Liver (tissue), 8 donors: ENCODE measurements at regions not wholly inside any gene's neighbourhood (a gene's known extent, or its start where the extent isn't known, plus 50 kb on each side); places are given as distances from the start of the nearest gene placed in this dataset.

ENCODE experiments used
- DNase-seq: peaks from one replicate; pipeline ENCODE4 v3.0.0-alpha.2; 2017; ENCODE audit warnings: low spot score
- H3K27ac ChIP-seq, 2 donors: one replicate each; pipeline ENCODE4 v1.7.0; 2013; ENCODE audit warnings: inconsistent platforms in 2 of 2, low read length in 2 of 2, control low read depth in 1 of 2, low read depth in 1 of 2, mild to moderate bottlenecking in 1 of 2
- H3K27me3 ChIP-seq, 4 donors: one replicate each; pipeline versions ENCODE4 v1.6.1 to v1.7.0; 2013; ENCODE audit warnings: low read length in 3 of 4, inconsistent platforms in 1 of 4, mild to moderate bottlenecking in 1 of 4, moderate library complexity in 1 of 4; ENCODE audit not compliant: control insufficient read depth in 4 of 4, insufficient read depth in 4 of 4
- H3K36me3 ChIP-seq, 4 donors: one replicate each; pipeline versions ENCODE4 v1.6.1 to v1.7.0; 2013; ENCODE audit warnings: low read length in 3 of 4, mild to moderate bottlenecking in 3 of 4, low read depth in 1 of 4, moderate library complexity in 1 of 4; ENCODE audit not compliant: control insufficient read depth in 4 of 4, insufficient read depth in 3 of 4
- H3K4me1 ChIP-seq, 4 donors: one replicate each; pipeline versions ENCODE4 v1.6.1 to v1.7.0; 2013; ENCODE audit warnings: low read length in 3 of 4, mild to moderate bottlenecking in 3 of 4, moderate library complexity in 1 of 4; ENCODE audit not compliant: control insufficient read depth in 4 of 4, insufficient read depth in 4 of 4
- H3K4me3 ChIP-seq, 3 donors: one replicate each; pipeline versions ENCODE4 v1.6.1 to v1.7.0; 2013; ENCODE audit warnings: low read length in 3 of 3, control low read depth in 1 of 3, low read depth in 1 of 3, mild to moderate bottlenecking in 1 of 3
- H3K9ac ChIP-seq, 2 donors: one replicate each; pipeline ENCODE4 v1.7.0; 2013; ENCODE audit warnings: low read length in 2 of 2, mild to moderate bottlenecking in 2 of 2, moderate library complexity in 2 of 2, control low read depth in 1 of 2, low read depth in 1 of 2
- H3K9me3 ChIP-seq, 4 donors: one replicate each; pipeline versions ENCODE4 v1.6.1 to v1.7.0; 2013; ENCODE audit warnings: low read length in 3 of 4; ENCODE audit not compliant: control insufficient read depth in 4 of 4
- ATF3 ChIP-seq: IDR thresholded peaks from 2 replicates; pipeline ENCODE4 v1.6.1; 2016; ENCODE audit warnings: antibody characterized with exemption
- CTCF ChIP-seq: fragments of 150-350 bp; IDR thresholded peaks from 2 replicates; pipeline ENCODE4 v1.5.1; 2017; ENCODE audit warnings: improper control_type of control experiment, low read depth, low read length; ENCODE audit not compliant: missing input control
- EGR1 ChIP-seq, 2 donors: IDR thresholded peaks; 2 replicates each; pipeline ENCODE4 v1.6.1; 2016 to 2018; ENCODE audit warnings: antibody characterized with exemption in 2 of 2, low read depth in 2 of 2
- FOXA1 ChIP-seq: IDR thresholded peaks from 2 replicates; pipeline ENCODE4 v1.6.1; 2016; ENCODE audit warnings: antibody characterized with exemption
- FOXA2 ChIP-seq: IDR thresholded peaks from 2 replicates; pipeline ENCODE4 v1.6.1; 2016; ENCODE audit warnings: antibody characterized with exemption
- GABPA ChIP-seq, 2 donors: IDR thresholded peaks in 1 of 2; conservative IDR thresholded peaks in 1 of 2; 2 replicates each; pipeline ENCODE4 v1.6.1; 2016; ENCODE audit warnings: antibody characterized with exemption in 2 of 2, mild to moderate bottlenecking in 1 of 2, moderate library complexity in 1 of 2
- HNF4G ChIP-seq: IDR thresholded peaks from 2 replicates; pipeline ENCODE4 v1.6.1; 2016; ENCODE audit warnings: antibody characterized with exemption
- JUND ChIP-seq, 2 donors: IDR thresholded peaks; 2 replicates each; pipeline ENCODE4 v1.6.1; 2016; ENCODE audit warnings: antibody characterized with exemption in 2 of 2
- MAX ChIP-seq: IDR thresholded peaks from 2 replicates; pipeline ENCODE4 v1.6.1; 2016; ENCODE audit warnings: antibody characterized with exemption
- NR2F2 ChIP-seq: IDR thresholded peaks from 2 replicates; pipeline ENCODE4 v1.6.1; 2016; ENCODE audit warnings: antibody characterized with exemption
- RAD21 ChIP-seq, 2 donors: IDR thresholded peaks; 2 replicates each; pipeline ENCODE4 v1.6.1; 2016; ENCODE audit warnings: antibody characterized with exemption in 2 of 2, mild to moderate bottlenecking in 2 of 2
- REST ChIP-seq: IDR thresholded peaks from 2 replicates; pipeline ENCODE4 v1.6.1; 2016; ENCODE audit warnings: antibody characterized with exemption, mild to moderate bottlenecking
- RXRA ChIP-seq, 2 donors: IDR thresholded peaks; 2 replicates each; pipeline ENCODE4 v1.6.1; 2017 to 2018; ENCODE audit warnings: antibody characterized with exemption in 2 of 2, mild to moderate bottlenecking in 1 of 2
- SP1 ChIP-seq: IDR thresholded peaks from 2 replicates; pipeline ENCODE4 v1.6.1; 2018; ENCODE audit warnings: antibody characterized with exemption, mild to moderate bottlenecking
- TAF1 ChIP-seq: conservative IDR thresholded peaks from 2 replicates; pipeline ENCODE4 v1.6.1; 2016; ENCODE audit warnings: antibody characterized with exemption, mild to moderate bottlenecking
- YY1 ChIP-seq: IDR thresholded peaks from 2 replicates; pipeline ENCODE4 v1.6.1; 2016; ENCODE audit warnings: antibody characterized with exemption, mild to moderate bottlenecking
- ZBTB33 ChIP-seq: IDR thresholded peaks from 2 replicates; pipeline ENCODE4 v1.6.1; 2016; ENCODE audit warnings: antibody characterized with exemption
- WGBS: extraction: QIAGEN DNeasy Blood & Tissue Kit; methylation state at CpG from one replicate; pipeline ENCODE4 v1.1.7; 2013; 5-methylcytosine and 5-hydroxymethylcytosine counted together
- donor health status: healthy.
- donor health status: healthy.
- donor health status: healthy.
- donor health status: healthy.
- donor health status: healthy.

GRCh38 chrX:144566592-144566991 is 680.7 kb upstream of the SPANXN1 start:
- Histone ChIP-seq H3K4me1 (no peaks in the 10 kb centered on the region), H3K9me3 (no peaks in the 10 kb centered on the region), H3K9ac (no peak overlapping the region), H3K36me3 (no peaks in the 10 kb centered on the region), H3K4me3 (no peak overlapping the region), H3K27me3 (no peaks in the 10 kb centered on the region), H3K27ac (no peak overlapping the region)
- 51% methylated on average over 7 of the region's 7 CpGs for WGBS
- no peak for DNase-seq
- TF ChIP-seq FOXA2 (no peak), MAX (no peak), ZBTB33 (no peak), GABPA (IDR thresholded peaks at IDR 0.05 in 1 of 2, conservative IDR thresholded peaks at IDR 0.05 in 1 of 2) (no peak), TAF1 (no peak), EGR1 (IDR thresholded peaks at IDR 0.05; ENCODE audit: low read depth in 2 of 2) (no peak), ATF3 (no peak), SP1 (no peak), REST (no peak), CTCF (no peak), RAD21 (IDR thresholded peaks at IDR 0.05) (no peak), HNF4G (no peak)

- no peak overlapping the region for H3K27ac ChIP-seq
- peaks cover 0 to 2% (median 0%) of the 10 kb centered on the region in 4 donors for H3K9me3 ChIP-seq
- no peaks in the 10 kb centered on the region for H3K27me3 ChIP-seq
- H3K9ac ChIP-seq, result no peak overlapping the region
- H3K4me3 ChIP-seq, result no peak overlapping the region
- H3K4me1 ChIP-seq, result no peaks in the 10 kb centered on the region
- DNase-seq, result no peak
- no peaks in the 10 kb centered on the region for H3K36me3 ChIP-seq
- 83% methylated on average over 1 of the region's 1 CpG for WGBS
- no peak for TF ChIP-seq GABPA (IDR thresholded peaks at IDR 0.05 in 1 of 2, conservative IDR thresholded peaks at IDR 0.05 in 1 of 2)
- TF ChIP-seq ATF3, result no peak
- TF ChIP-seq RXRA (IDR thresholded peaks at IDR 0.05), result no peak
- no peak for TF ChIP-seq JUND (IDR thresholded peaks at IDR 0.05)
- TF ChIP-seq CTCF, result no peak
- no peak for TF ChIP-seq REST
- no peak for TF ChIP-seq FOXA1
- TF ChIP-seq YY1, result no peak
- TF ChIP-seq MAX, result no peak
- TF ChIP-seq SP1, result no peak
- TF ChIP-seq RAD21 (IDR thresholded peaks at IDR 0.05), result no peak
- no peak for TF ChIP-seq FOXA2
- TF ChIP-seq NR2F2, result no peak
These were observed 660.5 kb upstream of the SPANXN1 start for GRCh38 chrX:144586756-144587155.
